Calu3 (cell line): ENCODE measurements at regions not wholly inside any gene's neighbourhood (a gene's known extent, or its start where the extent isn't known, plus 50 kb on each side); places are given as distances from the start of the nearest gene placed in this dataset.

Experiments
- BruUV-seq: library from RNA; stranded (reverse); fragments of 400-500 nt; replicated peaks from 2 replicates; lab custom pipeline; 2021; lab: Mats Ljungman, UMichigan
- CTCF ChIA-PET: fragments of 300-600 bp; sonication (Branson Sonifier 250); formaldehyde crosslinking; loops from one replicate; lab custom pipeline; 2022; ENCODE audit warnings: antibody characterized with exemption; lab: Charles Lee
- DNase-seq: peaks from one replicate; pipeline ENCODE4 v3.0.0; 2022
- H3K27ac Mint-ChIP-seq: one replicate; pipeline ENCODE4 v1.8.0; 2022; ENCODE audit warnings: mixed read lengths; ENCODE audit not compliant: unreplicated experiment
- H3K27me3 Mint-ChIP-seq: one replicate; pipeline ENCODE4 v1.8.0; 2022; ENCODE audit warnings: mixed read lengths; ENCODE audit not compliant: unreplicated experiment
- H3K36me3 Mint-ChIP-seq: one replicate; pipeline ENCODE4 v1.8.0; 2022; ENCODE audit warnings: mild to moderate bottlenecking, moderate library complexity, mixed read lengths; ENCODE audit not compliant: insufficient read depth, unreplicated experiment
- H3K4me1 Mint-ChIP-seq: one replicate; pipeline ENCODE4 v1.8.0; 2022; ENCODE audit warnings: mild to moderate bottlenecking, low read depth, mixed read lengths; ENCODE audit not compliant: unreplicated experiment
- H3K4me3 Mint-ChIP-seq: one replicate; pipeline ENCODE4 v1.8.0; 2022; ENCODE audit warnings: mild to moderate bottlenecking, low read depth, moderate library complexity, mixed read lengths; ENCODE audit not compliant: unreplicated experiment
- H3K9me3 Mint-ChIP-seq: one replicate; pipeline ENCODE4 v1.8.0; 2022; ENCODE audit warnings: low read depth, mixed read lengths; ENCODE audit not compliant: unreplicated experiment
- intact Hi-C: fragments of 100-400 bp; cut with micrococcal nuclease; formaldehyde crosslinking; loops from one replicate; pipeline ENCODE4 v1.10.0; 2022; ENCODE audit not compliant: unreplicated experiment
- TF ChIP-seq, protein P1 (sequence below): fragments of 200-600 bp; IDR thresholded peaks from one replicate; pipeline ENCODE4 v1.8.0; 2022; ENCODE audit warnings: antibody characterized with exemption; ENCODE audit not compliant: unreplicated experiment

DNA sequence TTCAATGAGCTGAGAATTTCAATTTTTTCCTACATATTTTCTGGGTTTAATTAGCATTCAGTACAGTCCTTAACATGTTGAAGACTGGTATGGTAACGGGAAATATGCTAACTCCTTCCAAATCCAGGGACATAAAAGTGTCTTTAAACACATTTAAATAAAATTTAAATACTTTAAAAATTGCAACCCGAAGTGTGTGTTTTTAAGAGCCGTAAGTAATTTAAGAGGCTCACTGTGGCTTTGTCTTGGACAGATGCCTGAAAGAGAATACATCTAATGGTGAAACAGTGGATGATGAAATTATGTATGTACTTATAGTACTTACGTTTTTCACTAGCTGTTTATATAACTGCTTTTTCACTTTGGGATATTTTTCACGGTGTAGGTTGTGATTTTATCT, 687.3 kb upstream of the CELF2 start:
- intact Hi-C loops: no loop called here
- Mint-ChIP-seq H3K9me3 (peaks cover 6% of the 10 kb centered on the region), H3K4me1 (no peaks in the 10 kb centered on the region), H3K27ac (no peak overlapping the region), H3K4me3 (no peak overlapping the region), H3K27me3 (no peaks in the 10 kb centered on the region), H3K36me3 (no peaks in the 10 kb centered on the region)
- no peak for DNase-seq
- no TSS peak for BruUV-seq
- TF ChIP-seq, protein P1, sequence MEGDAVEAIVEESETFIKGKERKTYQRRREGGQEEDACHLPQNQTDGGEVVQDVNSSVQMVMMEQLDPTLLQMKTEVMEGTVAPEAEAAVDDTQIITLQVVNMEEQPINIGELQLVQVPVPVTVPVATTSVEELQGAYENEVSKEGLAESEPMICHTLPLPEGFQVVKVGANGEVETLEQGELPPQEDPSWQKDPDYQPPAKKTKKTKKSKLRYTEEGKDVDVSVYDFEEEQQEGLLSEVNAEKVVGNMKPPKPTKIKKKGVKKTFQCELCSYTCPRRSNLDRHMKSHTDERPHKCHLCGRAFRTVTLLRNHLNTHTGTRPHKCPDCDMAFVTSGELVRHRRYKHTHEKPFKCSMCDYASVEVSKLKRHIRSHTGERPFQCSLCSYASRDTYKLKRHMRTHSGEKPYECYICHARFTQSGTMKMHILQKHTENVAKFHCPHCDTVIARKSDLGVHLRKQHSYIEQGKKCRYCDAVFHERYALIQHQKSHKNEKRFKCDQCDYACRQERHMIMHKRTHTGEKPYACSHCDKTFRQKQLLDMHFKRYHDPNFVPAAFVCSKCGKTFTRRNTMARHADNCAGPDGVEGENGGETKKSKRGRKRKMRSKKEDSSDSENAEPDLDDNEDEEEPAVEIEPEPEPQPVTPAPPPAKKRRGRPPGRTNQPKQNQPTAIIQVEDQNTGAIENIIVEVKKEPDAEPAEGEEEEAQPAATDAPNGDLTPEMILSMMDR: no peak
- CTCF ChIA-PET: no interaction called here

DNA sequence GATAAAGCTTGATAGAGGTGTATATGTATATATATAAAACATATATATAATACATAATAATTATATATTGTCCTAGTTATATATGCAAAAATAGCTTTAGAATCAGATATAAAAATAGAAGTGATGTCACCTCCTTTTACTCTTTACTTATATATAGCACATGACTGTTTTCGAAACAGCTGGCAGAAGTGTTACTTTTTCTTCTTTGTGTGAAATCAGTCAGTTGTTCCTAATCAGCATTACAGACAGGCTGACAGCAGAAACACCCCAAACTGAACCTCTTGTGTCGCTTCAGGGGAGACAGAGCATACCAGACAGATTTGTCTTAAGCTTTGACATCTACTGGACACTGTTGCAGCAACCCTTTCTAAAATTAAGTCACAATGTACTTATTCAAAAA, 684.9 kb upstream of the CELF2 start:
- no TSS peak for BruUV-seq
- Mint-ChIP-seq H3K4me1 (no peaks in the 10 kb centered on the region), H3K36me3 (no peaks in the 10 kb centered on the region), H3K27me3 (no peaks in the 10 kb centered on the region), H3K4me3 (no peak overlapping the region), H3K9me3 (peaks cover 12% of the 10 kb centered on the region), H3K27ac (no peak overlapping the region)
- TF ChIP-seq, protein P1: no peak
- DNase-seq: no peak
- CTCF ChIA-PET: no interaction called here
- intact Hi-C loops: no loop called here

DNA sequence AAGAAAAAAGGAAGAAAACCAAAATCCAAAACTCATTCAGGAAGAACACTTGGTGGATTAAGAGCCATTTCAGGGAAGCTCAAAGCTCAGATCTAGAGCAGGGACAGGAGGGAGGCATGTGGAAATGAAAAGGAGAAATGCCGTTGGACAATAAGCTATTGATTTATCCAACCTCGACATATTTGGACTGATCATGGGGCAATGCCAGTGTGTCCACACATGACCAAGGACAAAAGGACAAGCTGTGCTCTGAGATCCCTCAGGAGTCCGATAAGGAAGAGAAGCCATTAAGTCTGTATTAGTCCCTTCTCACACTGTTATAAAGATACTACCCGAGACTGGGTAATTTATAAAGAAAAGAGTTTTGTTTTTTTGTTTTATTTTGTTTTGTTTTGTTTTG, 684.0 kb upstream of the CELF2 start:
- no peaks in the 10 kb centered on the region for H3K4me1 Mint-ChIP-seq
- no peaks in the 10 kb centered on the region for H3K27me3 Mint-ChIP-seq
- CTCF ChIA-PET: no interaction called here
- intact Hi-C loops: no loop called here
- BruUV-seq: no TSS peak
- no peak for DNase-seq
- H3K36me3 Mint-ChIP-seq: no peaks in the 10 kb centered on the region
- H3K4me3 Mint-ChIP-seq: no peak overlapping the region
- H3K27ac Mint-ChIP-seq: no peak overlapping the region
- TF ChIP-seq, protein P1: no peak
- peaks cover 12% of the 10 kb centered on the region for H3K9me3 Mint-ChIP-seq

DNA sequence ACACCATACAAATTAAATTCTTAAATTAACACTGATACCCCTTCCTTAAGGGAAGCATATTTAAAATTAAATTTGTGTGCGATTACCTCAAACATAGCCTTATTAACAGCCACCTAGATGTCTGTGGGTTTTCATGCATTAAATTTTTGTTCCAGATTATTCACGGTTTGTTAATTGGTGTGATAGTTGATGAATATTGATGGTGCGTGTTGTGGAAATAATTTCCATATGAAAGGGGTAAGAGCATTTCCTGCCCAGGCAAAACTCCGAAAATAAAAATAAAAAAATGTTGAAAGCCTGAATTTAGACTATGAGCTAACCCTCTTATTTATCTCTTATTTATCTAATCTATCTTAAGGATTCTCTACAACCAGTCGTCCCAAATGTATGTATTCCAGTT, 679.3 kb upstream of the CELF2 start:
- Mint-ChIP-seq H3K27me3 (no peaks in the 10 kb centered on the region), H3K9me3 (peaks cover 19% of the 10 kb centered on the region), H3K27ac (no peak overlapping the region), H3K36me3 (no peaks in the 10 kb centered on the region), H3K4me1 (no peaks in the 10 kb centered on the region), H3K4me3 (no peak overlapping the region)
- no peak for DNase-seq
- TF ChIP-seq, protein P1: no peak
- CTCF ChIA-PET: no interaction called here
- intact Hi-C loops: no loop called here
- no TSS peak for BruUV-seq
